ENCODE measurements at regions not wholly inside any gene's neighbourhood (a gene's known extent, or its start where the extent isn't known, plus 50 kb on each side); places are given as distances from the start of the nearest gene placed in this dataset.

DNA sequence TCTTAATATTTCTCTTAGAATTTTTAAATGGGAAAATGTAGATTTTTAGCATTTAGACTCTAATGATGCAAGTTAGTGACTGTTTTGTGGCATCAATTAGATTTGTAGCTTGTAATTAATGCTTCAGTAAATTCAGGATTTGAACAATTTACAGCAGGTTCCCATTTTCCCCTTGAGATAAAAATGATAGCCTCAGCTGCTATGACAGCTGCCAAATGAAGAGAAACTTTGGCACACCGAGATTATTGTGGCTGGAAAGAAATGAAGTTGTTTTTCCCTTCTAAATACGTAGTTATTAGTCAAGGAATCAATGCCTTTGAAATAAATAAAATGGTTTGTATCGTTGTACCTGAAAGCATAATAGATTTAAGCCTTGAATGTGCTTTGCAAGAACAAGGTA is 206.4 kb upstream of the P2RY1 start:
- TF ChIP-seq CTCF (IDR thresholded peaks at IDR 0.05; ENCODE audit: borderline replicate concordance, extremely low read depth, low read length, poor library complexity, severe bottlenecking): no peak
- no peak for TF ChIP-seq EZH2 (IDR thresholded peaks at IDR 0.05; ENCODE audit: borderline replicate concordance, low read depth, low read length, severe bottlenecking)

Measured in DND-41 (cell line).